ENCODE measurements at regions not wholly inside any gene's neighbourhood (a gene's known extent, or its start where the extent isn't known, plus 50 kb on each side); places are given as distances from the start of the nearest gene placed in this dataset.

GRCh38 chr20:40436011-40436410, 253.0 kb downstream of the MAFB start:
- no peaks in the 10 kb centered on the region for H3K9me3 ChIP-seq (replicated peaks; ENCODE audit: control insufficient read depth, insufficient read depth, low read length)
- CTCF ChIA-PET = no interaction called here

More at GRCh38 chr20:40436011-40436410, 253.0 kb downstream of the MAFB start:
- H3K27ac ChIP-seq (ENCODE audit: insufficient read depth, low read depth, low read length) = no peak overlapping the region
- BruUV-seq (replicated peaks) = no TSS peak
- intact Hi-C loops (cut with micrococcal nuclease) = loop anchor here (10.0 kb wide), 1 partner anchor 271 kb away; no protein-coding TSS in a partner anchor
- no peak for TF ChIP-seq MYC (IDR thresholded peaks at IDR 0.05; ENCODE audit: low read depth, low read length)
- TF ChIP-seq POLR2AphosphoS5 (IDR thresholded peaks at IDR 0.05; ENCODE audit: insufficient read depth, low read depth, low read length) = no peak
- no peak for TF ChIP-seq JUN (IDR thresholded peaks at IDR 0.05; ENCODE audit: borderline replicate concordance, insufficient read depth, insufficient read length, low read depth)
- TF ChIP-seq GATA2 (IDR thresholded peaks at IDR 0.05; ENCODE audit: insufficient read depth, insufficient read length, low read depth, low read length) = no peak
- TF ChIP-seq MAX (IDR thresholded peaks at IDR 0.05; ENCODE audit: insufficient read depth, insufficient read length) = no peak
- TF ChIP-seq POLR2A (IDR thresholded peaks at IDR 0.05; ENCODE audit: low read depth, low read length) = no peak
- TF ChIP-seq, protein P1, sequence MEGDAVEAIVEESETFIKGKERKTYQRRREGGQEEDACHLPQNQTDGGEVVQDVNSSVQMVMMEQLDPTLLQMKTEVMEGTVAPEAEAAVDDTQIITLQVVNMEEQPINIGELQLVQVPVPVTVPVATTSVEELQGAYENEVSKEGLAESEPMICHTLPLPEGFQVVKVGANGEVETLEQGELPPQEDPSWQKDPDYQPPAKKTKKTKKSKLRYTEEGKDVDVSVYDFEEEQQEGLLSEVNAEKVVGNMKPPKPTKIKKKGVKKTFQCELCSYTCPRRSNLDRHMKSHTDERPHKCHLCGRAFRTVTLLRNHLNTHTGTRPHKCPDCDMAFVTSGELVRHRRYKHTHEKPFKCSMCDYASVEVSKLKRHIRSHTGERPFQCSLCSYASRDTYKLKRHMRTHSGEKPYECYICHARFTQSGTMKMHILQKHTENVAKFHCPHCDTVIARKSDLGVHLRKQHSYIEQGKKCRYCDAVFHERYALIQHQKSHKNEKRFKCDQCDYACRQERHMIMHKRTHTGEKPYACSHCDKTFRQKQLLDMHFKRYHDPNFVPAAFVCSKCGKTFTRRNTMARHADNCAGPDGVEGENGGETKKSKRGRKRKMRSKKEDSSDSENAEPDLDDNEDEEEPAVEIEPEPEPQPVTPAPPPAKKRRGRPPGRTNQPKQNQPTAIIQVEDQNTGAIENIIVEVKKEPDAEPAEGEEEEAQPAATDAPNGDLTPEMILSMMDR (IDR thresholded peaks at IDR 0.05; ENCODE audit: extremely low read depth in 1 of 2, insufficient read depth in 1 of 2, low read depth in 1 of 2, low read length in 2 of 2) = no peak
- TF ChIP-seq FOS (IDR thresholded peaks at IDR 0.05; ENCODE audit: borderline replicate concordance, insufficient read depth, low read length) = no peak
- no peak for TF ChIP-seq EZH2 (IDR thresholded peaks at IDR 0.05; ENCODE audit: borderline replicate concordance, low read depth, low read length, severe bottlenecking)
- H3K9ac ChIP-seq (replicated peaks; ENCODE audit: extremely low read depth, insufficient read depth, low read length) = no peak overlapping the region
- no peak for DNase-seq (ENCODE audit: low read depth, low spot score)
- no peaks in the 10 kb centered on the region for H3K9me1 ChIP-seq (replicated peaks; ENCODE audit: control insufficient read depth, extremely low read depth, insufficient read depth, low read length)
- H3K79me2 ChIP-seq (ENCODE audit: control insufficient read depth, insufficient read depth, low read length) = no peaks in the 10 kb centered on the region
- H3K27me3 ChIP-seq (ENCODE audit: control insufficient read depth in 2 of 2, insufficient read depth in 2 of 2, low read length in 2 of 2) = no peaks in the 10 kb centered on the region
- no peak for FAIRE-seq
- H3K4me2 ChIP-seq (ENCODE audit: insufficient read depth, low read length) = no peak overlapping the region
- no peak overlapping the region for H3K4me3 ChIP-seq (replicated peaks in 1 of 3; ENCODE audit: insufficient read depth in 1 of 3, low read depth in 1 of 3, low read length in 3 of 3)
- no peaks in the 10 kb centered on the region for H3K36me3 ChIP-seq (ENCODE audit: control insufficient read depth in 2 of 2, extremely low read depth in 1 of 2, insufficient read depth in 2 of 2, low read length in 2 of 2)
- H2AFZ ChIP-seq (ENCODE audit: low read depth, low read length) = no peak overlapping the region
- no peaks in the 10 kb centered on the region for H4K20me1 ChIP-seq (replicated peaks; ENCODE audit: control insufficient read depth, extremely low read depth, insufficient read depth, low read length)
- no peaks in the 10 kb centered on the region for H3K4me1 ChIP-seq (ENCODE audit: control insufficient read depth, extremely low read depth, insufficient read depth, low read length)
- POLR2A ChIA-PET = no interaction called here
- dilution Hi-C loops (cut with MboI; ENCODE audit: extremely low pct_ligation_motif_present, low sequenced_read_pairs) = no loop called here
